ENCODE measurements at regions not wholly inside any gene's neighbourhood (a gene's known extent, or its start where the extent isn't known, plus 50 kb on each side); places are given as distances from the start of the nearest gene placed in this dataset.
A peak's percentile ranks its signal among the peaks of the same experiment; 100 is the strongest.

- peaks cover 0 to 33% (median 20%) of the 10 kb centered on the region in 4 donors for H3K4me1 ChIP-seq
- no peak overlapping the region for H3K4me3 ChIP-seq
- DNase-seq: no peak
- no peaks in the 10 kb centered on the region for H3K36me3 ChIP-seq
- no peak for TF ChIP-seq EP300 (IDR thresholded peaks at IDR 0.05)
- TF ChIP-seq, protein P1, sequence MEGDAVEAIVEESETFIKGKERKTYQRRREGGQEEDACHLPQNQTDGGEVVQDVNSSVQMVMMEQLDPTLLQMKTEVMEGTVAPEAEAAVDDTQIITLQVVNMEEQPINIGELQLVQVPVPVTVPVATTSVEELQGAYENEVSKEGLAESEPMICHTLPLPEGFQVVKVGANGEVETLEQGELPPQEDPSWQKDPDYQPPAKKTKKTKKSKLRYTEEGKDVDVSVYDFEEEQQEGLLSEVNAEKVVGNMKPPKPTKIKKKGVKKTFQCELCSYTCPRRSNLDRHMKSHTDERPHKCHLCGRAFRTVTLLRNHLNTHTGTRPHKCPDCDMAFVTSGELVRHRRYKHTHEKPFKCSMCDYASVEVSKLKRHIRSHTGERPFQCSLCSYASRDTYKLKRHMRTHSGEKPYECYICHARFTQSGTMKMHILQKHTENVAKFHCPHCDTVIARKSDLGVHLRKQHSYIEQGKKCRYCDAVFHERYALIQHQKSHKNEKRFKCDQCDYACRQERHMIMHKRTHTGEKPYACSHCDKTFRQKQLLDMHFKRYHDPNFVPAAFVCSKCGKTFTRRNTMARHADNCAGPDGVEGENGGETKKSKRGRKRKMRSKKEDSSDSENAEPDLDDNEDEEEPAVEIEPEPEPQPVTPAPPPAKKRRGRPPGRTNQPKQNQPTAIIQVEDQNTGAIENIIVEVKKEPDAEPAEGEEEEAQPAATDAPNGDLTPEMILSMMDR (IDR thresholded peaks at IDR 0.05): no peak
- no peak for TF ChIP-seq POLR2A (IDR thresholded peaks at IDR 0.05)
- no peaks in the 10 kb centered on the region for H3K27me3 ChIP-seq
- intact Hi-C loops (cut with DNase I): no loop called here
- no peaks in the 10 kb centered on the region for H3K9me3 ChIP-seq
- H3K27ac ChIP-seq: no peak overlapping the region
Measured at GRCh38 chr4:123619895-123620294, 223.3 kb downstream of the SPRY1 start.

DNA sequence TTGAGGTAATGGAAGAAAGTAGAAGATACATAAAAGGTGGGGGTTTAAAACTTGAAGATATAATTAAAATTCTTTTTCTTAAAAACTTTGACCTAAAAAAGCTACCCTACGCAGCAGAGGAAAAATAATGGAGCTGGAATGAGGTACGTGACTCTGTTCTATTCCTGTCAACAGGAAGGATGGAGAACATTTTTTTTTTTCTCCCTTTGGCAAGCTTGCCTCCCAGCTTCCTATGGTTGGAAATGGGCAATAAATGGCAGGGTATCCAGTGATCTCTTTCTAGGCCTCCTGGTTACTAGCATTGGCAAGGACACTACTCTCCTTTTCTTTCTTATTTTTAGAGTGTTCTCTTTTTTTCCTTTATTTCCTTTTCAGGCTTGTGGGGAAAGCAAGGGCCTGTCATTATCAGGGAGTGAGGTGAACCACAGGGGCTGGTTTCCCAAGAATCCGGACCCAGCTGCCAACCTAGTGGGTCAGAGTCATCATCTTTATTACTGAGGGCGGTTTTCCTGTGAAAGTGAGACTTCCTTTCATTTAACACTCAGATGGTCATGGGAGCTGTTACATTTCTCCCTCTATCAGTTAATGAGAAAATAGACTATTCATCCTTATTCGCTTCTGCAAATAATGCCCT is 224.6 kb downstream of the SPRY1 start:
- TF ChIP-seq POLR2AphosphoS5 (IDR thresholded peaks at IDR 0.05) (no peak), POLR2A (IDR thresholded peaks at IDR 0.05) (no peak), EP300 (IDR thresholded peaks at IDR 0.05) (no peak)
- TF ChIP-seq, protein P1 (IDR thresholded peaks at IDR 0.05): no peak
- H3K36me3 ChIP-seq: no peaks in the 10 kb centered on the region
- H3K27ac ChIP-seq: peak overlapping the region; percentile 16 to 54 (median 26)
- DNase-seq: no peak
- H3K9me3 ChIP-seq: no peaks in the 10 kb centered on the region
- peaks cover 0 to 25% (median 15%) of the 10 kb centered on the region in 4 donors for H3K4me1 ChIP-seq
- WGBS, 2 donors: 60 to 83% methylated on average over 5 of the region's 5 CpGs
- no peaks in the 10 kb centered on the region for H3K27me3 ChIP-seq
- no peak overlapping the region for H3K4me3 ChIP-seq
- intact Hi-C loops (cut with DNase I): no loop called here

GRCh38 chr4:123622572-123622971 is 226.0 kb downstream of the SPRY1 start:
- TF ChIP-seq POLR2AphosphoS5 (IDR thresholded peaks at IDR 0.05) (no peak), EP300 (IDR thresholded peaks at IDR 0.05) (no peak), POLR2A (IDR thresholded peaks at IDR 0.05) (no peak)
- TF ChIP-seq, protein P1 (IDR thresholded peaks at IDR 0.05): no peak
- no peaks in the 10 kb centered on the region for H3K36me3 ChIP-seq
- intact Hi-C loops (cut with DNase I): no loop called here
- no peak overlapping the region for H3K27ac ChIP-seq
- no peaks in the 10 kb centered on the region for H3K27me3 ChIP-seq
- no peak overlapping the region for H3K4me3 ChIP-seq
- peaks cover 0 to 11% (median 3%) of the 10 kb centered on the region in 4 donors for H3K4me1 ChIP-seq
- no peaks in the 10 kb centered on the region for H3K9me3 ChIP-seq
- 97% methylated on average over 1 of the region's 1 CpG for WGBS, 2 donors
- no peak for DNase-seq

- intact Hi-C loops (cut with DNase I): no loop called here
- 26 to 39% methylated on average over 1 of the region's 1 CpG for WGBS, 2 donors
- H3K27me3 ChIP-seq: no peaks in the 10 kb centered on the region
- no peak overlapping the region for H3K27ac ChIP-seq
- TF ChIP-seq, protein P1 (IDR thresholded peaks at IDR 0.05): no peak
- TF ChIP-seq EP300 (IDR thresholded peaks at IDR 0.05): no peak
- no peaks in the 10 kb centered on the region for H3K9me3 ChIP-seq
- H3K4me1 ChIP-seq: peaks cover 0 to 8% (median 3%) of the 10 kb centered on the region in 4 donors
- H3K36me3 ChIP-seq: no peaks in the 10 kb centered on the region
- no peak for DNase-seq
- H3K4me3 ChIP-seq: no peak overlapping the region
Measured at GRCh38 chr4:123623611-123624010, 227.0 kb downstream of the SPRY1 start.

- WGBS, 2 donors: 70 to 82% methylated on average over 1 of the region's 1 CpG
- Histone ChIP-seq H3K9me3 (no peaks in the 10 kb centered on the region), H3K36me3 (no peaks in the 10 kb centered on the region), H3K27ac (no peak overlapping the region), H3K4me3 (no peak overlapping the region), H3K27me3 (no peaks in the 10 kb centered on the region), H3K4me1 (peaks cover 0 to 8% (median 3%) of the 10 kb centered on the region in 4 donors)
- intact Hi-C loops (cut with DNase I): no loop called here
- no peak for TF ChIP-seq POLR2AphosphoS5 (IDR thresholded peaks at IDR 0.05)
- TF ChIP-seq, protein P1 (IDR thresholded peaks at IDR 0.05): no peak
- no peak for TF ChIP-seq EP300 (IDR thresholded peaks at IDR 0.05)
- DNase-seq: no peak
Measured at GRCh38 chr4:123624959-123625358, 228.4 kb downstream of the SPRY1 start.

Measured in sigmoid colon (tissue), 6 donors.